Tibial nerve (tissue), 3 donors: ENCODE measurements at regions not wholly inside any gene's neighbourhood (a gene's known extent, or its start where the extent isn't known, plus 50 kb on each side); places are given as distances from the start of the nearest gene placed in this dataset.

Source experiments
- POLR2A ChIP-seq, 2 donors: fragments of 450-650 bp; IDR thresholded peaks; one replicate each; pipeline ENCODE4 v1.6.1; 2017; ENCODE audit warnings: antibody characterized with exemption in 2 of 2, mild to moderate bottlenecking in 2 of 2, moderate library complexity in 2 of 2
- TF ChIP-seq, protein P1 (sequence below), 5 experiments: fragments of 200-600 bp in 3 of 5; fragments of 450-650 bp in 2 of 5; sonication (generic) in 3 of 5; IDR thresholded peaks; one replicate each; pipeline ENCODE4 v1.5.1; 2016 to 2019; ENCODE audit warnings: antibody characterized with exemption in 5 of 5, mild to moderate bottlenecking in 3 of 5, moderate library complexity in 2 of 5

- TF ChIP-seq, protein P1, sequence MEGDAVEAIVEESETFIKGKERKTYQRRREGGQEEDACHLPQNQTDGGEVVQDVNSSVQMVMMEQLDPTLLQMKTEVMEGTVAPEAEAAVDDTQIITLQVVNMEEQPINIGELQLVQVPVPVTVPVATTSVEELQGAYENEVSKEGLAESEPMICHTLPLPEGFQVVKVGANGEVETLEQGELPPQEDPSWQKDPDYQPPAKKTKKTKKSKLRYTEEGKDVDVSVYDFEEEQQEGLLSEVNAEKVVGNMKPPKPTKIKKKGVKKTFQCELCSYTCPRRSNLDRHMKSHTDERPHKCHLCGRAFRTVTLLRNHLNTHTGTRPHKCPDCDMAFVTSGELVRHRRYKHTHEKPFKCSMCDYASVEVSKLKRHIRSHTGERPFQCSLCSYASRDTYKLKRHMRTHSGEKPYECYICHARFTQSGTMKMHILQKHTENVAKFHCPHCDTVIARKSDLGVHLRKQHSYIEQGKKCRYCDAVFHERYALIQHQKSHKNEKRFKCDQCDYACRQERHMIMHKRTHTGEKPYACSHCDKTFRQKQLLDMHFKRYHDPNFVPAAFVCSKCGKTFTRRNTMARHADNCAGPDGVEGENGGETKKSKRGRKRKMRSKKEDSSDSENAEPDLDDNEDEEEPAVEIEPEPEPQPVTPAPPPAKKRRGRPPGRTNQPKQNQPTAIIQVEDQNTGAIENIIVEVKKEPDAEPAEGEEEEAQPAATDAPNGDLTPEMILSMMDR (IDR thresholded peaks at IDR 0.05) = no peak
- no peak for TF ChIP-seq POLR2A (IDR thresholded peaks at IDR 0.05)
Measured at GRCh38 chr2:185633621-185634020, 105.0 kb upstream of the FSIP2 start.
